Trophoblast cell (in vitro differentiated cells and primary cell): ENCODE measurements at regions not wholly inside any gene's neighbourhood (a gene's known extent, or its start where the extent isn't known, plus 50 kb on each side); places are given as distances from the start of the nearest gene placed in this dataset.

Source experiments
- DNase-seq, 2 donors: peaks; one replicate each; pipeline ENCODE4 v3.0.0-alpha.2; 2016
- H2AFZ ChIP-seq: 2 replicates; pipeline ENCODE4 v1.6.1; 2013; ENCODE audit warnings: low read length, moderate library complexity, mild to moderate bottlenecking; ENCODE audit not compliant: insufficient read depth, poor library complexity
- H2AK5ac ChIP-seq: 2 replicates; pipeline ENCODE4 v1.6.1; 2013; ENCODE audit warnings: mild to moderate bottlenecking, low read length
- H2BK120ac ChIP-seq: 2 replicates; pipeline ENCODE4 v1.6.1; 2013; ENCODE audit warnings: low read length, mild to moderate bottlenecking, moderate library complexity; ENCODE audit not compliant: insufficient read depth, poor library complexity
- H2BK12ac ChIP-seq: 2 replicates; pipeline ENCODE4 v1.6.1; 2013; ENCODE audit warnings: mild to moderate bottlenecking, low read length, moderate library complexity
- H2BK5ac ChIP-seq: 2 replicates; pipeline ENCODE4 v1.6.1; 2013; ENCODE audit warnings: low read length, low read depth, moderate library complexity, mild to moderate bottlenecking; ENCODE audit not compliant: poor library complexity
- H3K14ac ChIP-seq: 2 replicates; pipeline ENCODE4 v1.6.1; 2013; ENCODE audit warnings: mild to moderate bottlenecking, low read length
- H3K18ac ChIP-seq: 2 replicates; pipeline ENCODE4 v1.6.1; 2013; ENCODE audit warnings: mild to moderate bottlenecking, low read length
- H3K23ac ChIP-seq: 2 replicates; pipeline ENCODE4 v1.6.1; 2013; ENCODE audit warnings: low read length
- H3K27ac ChIP-seq: 2 replicates; pipeline ENCODE4 v1.5.1; 2013; ENCODE audit warnings: low read depth, mild to moderate bottlenecking, inconsistent platforms, low read length, moderate library complexity
- H3K27me3 ChIP-seq: 2 replicates; pipeline ENCODE4 v1.6.1; 2013; ENCODE audit warnings: inconsistent platforms, mild to moderate bottlenecking, low read length, moderate library complexity; ENCODE audit not compliant: insufficient read depth
- H3K36me3 ChIP-seq, 2 experiments: 1 replicate in 1 of 2; 2 replicates in 1 of 2; pipeline ENCODE4 v1.6.1; 2013; ENCODE audit warnings: low read length in 2 of 2, mild to moderate bottlenecking in 2 of 2, moderate library complexity in 1 of 2; ENCODE audit not compliant: insufficient read depth in 2 of 2, control insufficient read depth in 1 of 2
- H3K4ac ChIP-seq: 2 replicates; pipeline ENCODE4 v1.6.1; 2013; ENCODE audit warnings: low read depth, mild to moderate bottlenecking, low read length, moderate library complexity
- H3K4me1 ChIP-seq, 2 experiments: 1 replicate in 1 of 2; 2 replicates in 1 of 2; pipeline ENCODE4 v1.6.1; 2013; ENCODE audit warnings: low read length in 2 of 2, mild to moderate bottlenecking in 2 of 2, moderate library complexity in 1 of 2; ENCODE audit not compliant: insufficient read depth in 2 of 2, control insufficient read depth in 1 of 2
- H3K4me2 ChIP-seq: 2 replicates; pipeline ENCODE4 v1.6.1; 2013; ENCODE audit warnings: inconsistent platforms, mild to moderate bottlenecking, low read length, moderate library complexity
- H3K4me3 ChIP-seq: 2 replicates; pipeline ENCODE4 v1.5.1; 2013; ENCODE audit warnings: mild to moderate bottlenecking, low read depth, low read length, inconsistent platforms
- H3K79me1 ChIP-seq: one replicate; pipeline ENCODE4 v1.6.1; 2013; ENCODE audit warnings: low read length
- H3K79me2 ChIP-seq: 2 replicates; pipeline ENCODE4 v1.6.1; 2013; ENCODE audit warnings: low read length, mild to moderate bottlenecking; ENCODE audit not compliant: control insufficient read depth, insufficient read depth, poor library complexity
- H3K9ac ChIP-seq: 2 replicates; pipeline ENCODE4 v1.6.1; 2013; ENCODE audit warnings: mild to moderate bottlenecking, low read length
- H3K9me3 ChIP-seq: 2 replicates; pipeline ENCODE4 v1.6.1; 2013; ENCODE audit warnings: low read depth, mild to moderate bottlenecking, control low read depth, inconsistent platforms, low read length; ENCODE audit not compliant: insufficient read depth
- H4K12ac ChIP-seq: 2 replicates; pipeline ENCODE4 v1.6.1; 2013; ENCODE audit warnings: low read depth, mild to moderate bottlenecking, low read length, moderate library complexity
- H4K8ac ChIP-seq: 2 replicates; pipeline ENCODE4 v1.6.1; 2013; ENCODE audit warnings: low read depth, mild to moderate bottlenecking, low read length, moderate library complexity
- H4K91ac ChIP-seq: one replicate; pipeline ENCODE4 v1.6.1; 2013; ENCODE audit warnings: low read depth, mild to moderate bottlenecking, low read length, moderate library complexity
- WGBS: extraction: QIAGEN DNeasy Blood & Tissue Kit; methylation state at CpG from one replicate; pipeline ENCODE4 v1.1.7; 2013; ENCODE audit warnings: missing lambda C conversion rate; ENCODE audit not compliant: insufficient read length, insufficient coverage; ENCODE audit errors: extremely low coverage; 5-methylcytosine and 5-hydroxymethylcytosine counted together

GRCh38 chr5:8843771-8844170 lies 702.1 kb downstream of the SEMA5A start:
- Histone ChIP-seq H3K4ac (no peak overlapping the region), H3K23ac (no peak overlapping the region), H2BK12ac (no peak overlapping the region), H2AK5ac (no peak overlapping the region), H3K14ac (no peak overlapping the region), H3K79me2 (no peaks in the 10 kb centered on the region), H3K36me3 (no peaks in the 10 kb centered on the region), H3K9me3 (no peaks in the 10 kb centered on the region), H3K4me3 (no peak overlapping the region), H4K8ac (no peak overlapping the region), H3K9ac (no peak overlapping the region), H2AFZ (no peak overlapping the region), H2BK5ac (no peak overlapping the region), H4K12ac (no peak overlapping the region), H3K18ac (no peak overlapping the region), H2BK120ac (no peak overlapping the region), H3K27me3 (no peaks in the 10 kb centered on the region), H3K4me2 (no peak overlapping the region), H3K4me1 (no peaks in the 10 kb centered on the region), H3K27ac (no peak overlapping the region), H4K91ac (no peak overlapping the region), H3K79me1 (no peaks in the 10 kb centered on the region)
- WGBS, result no CpG with 5 or more reads among the region's 7 CpGs
- DNase-seq, result no peak

- Histone ChIP-seq H3K4me1 (no peaks in the 10 kb centered on the region), H2AK5ac (no peak overlapping the region), H3K4me3 (no peak overlapping the region), H4K91ac (no peak overlapping the region), H3K4ac (no peak overlapping the region), H2AFZ (no peak overlapping the region), H3K9ac (no peak overlapping the region), H3K9me3 (no peaks in the 10 kb centered on the region), H3K27ac (no peak overlapping the region), H2BK120ac (no peak overlapping the region), H3K27me3 (no peaks in the 10 kb centered on the region), H3K36me3 (no peaks in the 10 kb centered on the region), H4K8ac (no peak overlapping the region), H3K14ac (no peak overlapping the region), H4K12ac (no peak overlapping the region), H3K79me2 (no peaks in the 10 kb centered on the region), H2BK12ac (no peak overlapping the region), H3K18ac (no peak overlapping the region), H3K4me2 (no peak overlapping the region), H3K23ac (no peak overlapping the region), H3K79me1 (no peaks in the 10 kb centered on the region), H2BK5ac (no peak overlapping the region)
- no CpG with 5 or more reads among the region's 5 CpGs for WGBS
- no peak for DNase-seq
These were observed 701.7 kb downstream of the SEMA5A start for GRCh38 chr5:8844206-8844605.

- Histone ChIP-seq H2BK12ac (no peak overlapping the region), H3K4me2 (no peak overlapping the region), H3K4ac (no peak overlapping the region), H3K14ac (no peak overlapping the region), H3K4me1 (no peaks in the 10 kb centered on the region), H3K9me3 (no peaks in the 10 kb centered on the region), H3K79me1 (no peaks in the 10 kb centered on the region), H3K27me3 (no peaks in the 10 kb centered on the region), H2AK5ac (no peak overlapping the region), H2BK120ac (no peak overlapping the region), H2AFZ (no peak overlapping the region), H4K8ac (no peak overlapping the region), H3K27ac (no peak overlapping the region), H3K79me2 (no peaks in the 10 kb centered on the region), H3K18ac (no peak overlapping the region), H4K12ac (no peak overlapping the region), H3K4me3 (no peak overlapping the region), H4K91ac (no peak overlapping the region), H2BK5ac (no peak overlapping the region), H3K23ac (no peak overlapping the region), H3K36me3 (no peaks in the 10 kb centered on the region), H3K9ac (no peak overlapping the region)
- whole genome bisulfite sequencing, result no CpG with 5 or more reads among the region's 6 CpGs
- DNase-seq, result no peak
These were observed 701.0 kb downstream of the SEMA5A start for GRCh38 chr5:8844847-8845246.

GRCh38 chr5:8845296-8845695 lies 700.6 kb downstream of the SEMA5A start:
- Histone ChIP-seq H3K4me1 (no peaks in the 10 kb centered on the region), H3K23ac (no peak overlapping the region), H3K4me3 (no peak overlapping the region), H2AK5ac (no peak overlapping the region), H2BK12ac (no peak overlapping the region), H2BK5ac (no peak overlapping the region), H3K79me2 (no peaks in the 10 kb centered on the region), H3K18ac (no peak overlapping the region), H4K91ac (no peak overlapping the region), H2AFZ (no peak overlapping the region), H3K27me3 (no peaks in the 10 kb centered on the region), H3K14ac (no peak overlapping the region), H4K8ac (no peak overlapping the region), H3K9ac (no peak overlapping the region), H2BK120ac (no peak overlapping the region), H3K36me3 (no peaks in the 10 kb centered on the region), H4K12ac (no peak overlapping the region), H3K4me2 (no peak overlapping the region), H3K79me1 (no peaks in the 10 kb centered on the region), H3K27ac (no peak overlapping the region), H3K4ac (no peak overlapping the region), H3K9me3 (no peaks in the 10 kb centered on the region)
- WGBS, result no CpG with 5 or more reads among the region's 5 CpGs
- no peak for DNase-seq
